Spleen (tissue), 7 donors: ENCODE measurements at regions not wholly inside any gene's neighbourhood (a gene's known extent, or its start where the extent isn't known, plus 50 kb on each side); places are given as distances from the start of the nearest gene placed in this dataset.

ENCODE experiments used
- CTCF ChIP-seq, 11 experiments: fragments of 200-600 bp in 7 of 11; fragments of 450-650 bp in 4 of 11; sonication (generic) in 4 of 11; IDR thresholded peaks in 8 of 11; conservative IDR thresholded peaks in 3 of 11; 1 replicate in 7 of 11; 2 replicates in 4 of 11; pipeline versions ENCODE4 v1.4.0 to v1.8.0; 2016 to 2021; ENCODE audit warnings: antibody characterized with exemption in 11 of 11, inconsistent platforms in 4 of 11, mild to moderate bottlenecking in 1 of 11
- POLR2A ChIP-seq, 3 donors: fragments of 450-650 bp; IDR thresholded peaks; one replicate each; pipeline ENCODE4 v1.5.1; 2017; ENCODE audit warnings: antibody characterized with exemption in 3 of 3, mild to moderate bottlenecking in 1 of 3
- donor health status: DM: no; HTN: no; CAD: no; lungs with moderate emphysema.
- donor health status: DM: no; HTN: no; CAD: no.
- donor health status: DM: no; HTN: no; CAD: no.

GRCh38 chr14:30389877-30390385 lies 169.0 kb upstream of the G2E3 start:
- TF ChIP-seq CTCF (IDR thresholded peaks at IDR 0.05 in 8 of 11, conservative IDR thresholded peaks at IDR 0.05 in 3 of 11) (no peak), POLR2A (IDR thresholded peaks at IDR 0.05) (no peak)
